Esophagus squamous epithelium (tissue), 5 donors: ENCODE measurements at regions not wholly inside any gene's neighbourhood (a gene's known extent, or its start where the extent isn't known, plus 50 kb on each side); places are given as distances from the start of the nearest gene placed in this dataset.

ENCODE experiments used
- DNase-seq: peaks from one replicate; lab custom pipeline; 2025; lab: John Stamatoyannopoulos, UW
- H3K27ac ChIP-seq, 4 donors: fragments of 200-600 bp; sonication (generic); one replicate each; pipeline ENCODE4 v1.5.1; 2016 to 2019; ENCODE audit warnings: mild to moderate bottlenecking in 1 of 4
- H3K27me3 ChIP-seq, 4 donors: fragments of 200-600 bp; sonication (generic); 1 replicate in 3 of 4; 2 replicates in 1 of 4; pipeline versions ENCODE4 v1.5.1 to v1.6.0; 2017 to 2021; ENCODE audit warnings: antibody characterized with exemption in 1 of 4
- H3K36me3 ChIP-seq, 3 donors: fragments of 200-600 bp; sonication (generic); one replicate each; pipeline ENCODE4 v1.5.1; 2016 to 2019
- H3K4me1 ChIP-seq, 3 donors: fragments of 200-600 bp; sonication (generic); one replicate each; pipeline ENCODE4 v1.5.1; 2017 to 2019
- H3K4me3 ChIP-seq, 4 donors: fragments of 200-600 bp; sonication (generic); 1 replicate in 3 of 4; 2 replicates in 1 of 4; pipeline ENCODE4 v1.5.1; 2016 to 2019; ENCODE audit warnings: mild to moderate bottlenecking in 2 of 4, moderate library complexity in 1 of 4
- H3K9me3 ChIP-seq, 3 donors: fragments of 200-600 bp; sonication (generic); one replicate each; pipeline ENCODE4 v1.5.1; 2016 to 2019
- CTCF ChIP-seq, 6 experiments: fragments of 450-650 bp in 4 of 6; fragments of 200-600 bp in 2 of 6; sonication (generic) in 2 of 6; IDR thresholded peaks; one replicate each; pipeline ENCODE4 v1.5.1; 2016 to 2019; ENCODE audit warnings: antibody characterized with exemption in 6 of 6, mild to moderate bottlenecking in 4 of 6, moderate library complexity in 4 of 6
- POLR2A ChIP-seq, 4 donors: fragments of 450-650 bp; IDR thresholded peaks; one replicate each; pipeline ENCODE4 v1.6.1; 2017; ENCODE audit warnings: antibody characterized with exemption in 4 of 4, mild to moderate bottlenecking in 4 of 4, moderate library complexity in 3 of 4
- WGBS, 2 donors: methylation state at CpG; one replicate each; pipeline ENCODE4 v1.1.5; 2018; 5-methylcytosine and 5-hydroxymethylcytosine counted together
- intact Hi-C: fragments of 100-400 bp; cut with DNase I; formaldehyde crosslinking; loops from one replicate; pipeline ENCODE4 v1.15.0; 2022
- donor health status: DM: yes; HTN: yes; CAD: no.

- Histone ChIP-seq H3K9me3 (no peaks in the 10 kb centered on the region), H3K36me3 (no peaks in the 10 kb centered on the region), H3K4me3 (no peak overlapping the region), H3K27me3 (no peaks in the 10 kb centered on the region), H3K27ac (no peak overlapping the region), H3K4me1 (peaks cover 0 to 4% (median 0%) of the 10 kb centered on the region in 3 donors)
- DNase-seq = no peak
- intact Hi-C loops = no loop called here
- 68 to 85% methylated on average over 4 of the region's 4 CpGs for WGBS, 2 donors
- TF ChIP-seq POLR2A (IDR thresholded peaks at IDR 0.05) (no peak), CTCF (IDR thresholded peaks at IDR 0.05) (no peak)
Measured at GRCh38 chr5:107146901-107147300, 523.8 kb downstream of the EFNA5 start.

- Histone ChIP-seq H3K9me3 (peaks cover 0 to 1% (median 1%) of the 10 kb centered on the region in 3 donors), H3K27ac (no peak overlapping the region), H3K4me1 (peaks cover 0 to 6% (median 0%) of the 10 kb centered on the region in 3 donors), H3K4me3 (no peak overlapping the region), H3K36me3 (no peaks in the 10 kb centered on the region), H3K27me3 (no peaks in the 10 kb centered on the region)
- WGBS, 2 donors = 19 to 42% methylated on average over 2 of the region's 2 CpGs
- intact Hi-C loops = no loop called here
- no peak for DNase-seq
- TF ChIP-seq CTCF (IDR thresholded peaks at IDR 0.05) = no peak
- no peak for TF ChIP-seq POLR2A (IDR thresholded peaks at IDR 0.05)
Measured at GRCh38 chr5:107135391-107135790, 535.3 kb downstream of the EFNA5 start.

GRCh38 chr5:107134931-107135330 lies 535.8 kb downstream of the EFNA5 start:
- no peaks in the 10 kb centered on the region for H3K9me3 ChIP-seq
- no peak overlapping the region for H3K4me3 ChIP-seq
- peaks cover 0 to 6% (median 0%) of the 10 kb centered on the region in 3 donors for H3K4me1 ChIP-seq
- DNase-seq = no peak
- no peak overlapping the region for H3K27ac ChIP-seq
- intact Hi-C loops = no loop called here
- H3K27me3 ChIP-seq = no peaks in the 10 kb centered on the region
- H3K36me3 ChIP-seq = no peaks in the 10 kb centered on the region
- no peak for TF ChIP-seq CTCF (IDR thresholded peaks at IDR 0.05)
- WGBS, 2 donors = 38 to 47% methylated on average over 2 of the region's 2 CpGs

- no peak for TF ChIP-seq POLR2A (IDR thresholded peaks at IDR 0.05)
- no peak for TF ChIP-seq CTCF (IDR thresholded peaks at IDR 0.05)
- 7 to 27% methylated on average over 1 of the region's 1 CpG for WGBS, 2 donors
- DNase-seq = no peak
Measured at GRCh38 chr5:107129051-107129450, 541.7 kb downstream of the EFNA5 start.

GRCh38 chr5:107127878-107128277 lies 542.9 kb downstream of the EFNA5 start:
- TF ChIP-seq CTCF (IDR thresholded peaks at IDR 0.05) = no peak
- TF ChIP-seq POLR2A (IDR thresholded peaks at IDR 0.05) = no peak
- WGBS, 2 donors = 41 to 44% methylated on average over 1 of the region's 1 CpG

More at GRCh38 chr5:107129051-107129450, 541.7 kb downstream of the EFNA5 start:
- intact Hi-C loops = no loop called here
- H3K36me3 ChIP-seq = no peaks in the 10 kb centered on the region
- no peaks in the 10 kb centered on the region for H3K27me3 ChIP-seq
- H3K9me3 ChIP-seq = no peaks in the 10 kb centered on the region
- no peak overlapping the region for H3K27ac ChIP-seq
- H3K4me3 ChIP-seq = no peak overlapping the region
- no peaks in the 10 kb centered on the region for H3K4me1 ChIP-seq

More at GRCh38 chr5:107127878-107128277, 542.9 kb downstream of the EFNA5 start:
- no peak for DNase-seq
- Histone ChIP-seq H3K4me1 (no peaks in the 10 kb centered on the region), H3K27me3 (no peaks in the 10 kb centered on the region), H3K36me3 (no peaks in the 10 kb centered on the region), H3K4me3 (no peak overlapping the region), H3K27ac (no peak overlapping the region), H3K9me3 (no peaks in the 10 kb centered on the region)
- intact Hi-C loops = no loop called here
